Neuronal stem cell (in vitro differentiated cells): ENCODE measurements at regions not wholly inside any gene's neighbourhood (a gene's known extent, or its start where the extent isn't known, plus 50 kb on each side); places are given as distances from the start of the nearest gene placed in this dataset.

Experiments
- DNase-seq: peaks from one replicate; pipeline ENCODE4 v3.0.0-alpha.2; 2013; ENCODE audit warnings: low spot score
- H2AFZ ChIP-seq: one replicate; pipeline ENCODE4 v1.6.1; 2013; ENCODE audit warnings: mild to moderate bottlenecking, low read length, inconsistent platforms
- H2AK5ac ChIP-seq: 2 replicates; pipeline ENCODE4 v1.6.1; 2013; ENCODE audit warnings: low read depth, mild to moderate bottlenecking, inconsistent platforms, low read length, moderate library complexity, mixed read lengths
- H2BK120ac ChIP-seq: 2 replicates; pipeline ENCODE4 v1.6.1; 2013; ENCODE audit warnings: low read depth, mild to moderate bottlenecking, inconsistent platforms, low read length, moderate library complexity, mixed read lengths
- H2BK12ac ChIP-seq: one replicate; pipeline ENCODE4 v1.6.1; 2013; ENCODE audit warnings: low read length, inconsistent platforms
- H2BK15ac ChIP-seq: 2 replicates; pipeline ENCODE4 v1.6.1; 2013; ENCODE audit warnings: mild to moderate bottlenecking, low read length, inconsistent platforms, mixed read lengths
- H2BK5ac ChIP-seq: one replicate; pipeline ENCODE4 v1.6.1; 2013; ENCODE audit warnings: inconsistent platforms, mild to moderate bottlenecking, low read length, moderate library complexity
- H3K14ac ChIP-seq: one replicate; pipeline ENCODE4 v1.6.1; 2013; ENCODE audit warnings: low read length, inconsistent platforms
- H3K18ac ChIP-seq: 2 replicates; pipeline ENCODE4 v1.6.1; 2013; ENCODE audit warnings: low read length, inconsistent platforms
- H3K23ac ChIP-seq: 2 replicates; pipeline ENCODE4 v1.6.1; 2013; ENCODE audit warnings: low read depth, mild to moderate bottlenecking, mixed read lengths, low read length, inconsistent platforms; ENCODE audit not compliant: poor library complexity
- H3K27ac ChIP-seq: replicated peaks from 3 replicates; pipeline ENCODE4 v1.5.1; 2013; ENCODE audit warnings: low read length, inconsistent platforms
- H3K27me3 ChIP-seq, 3 experiments: 2 replicates each; pipeline ENCODE4 v1.6.1; 2013; ENCODE audit warnings: low read length in 3 of 3, mild to moderate bottlenecking in 2 of 3, inconsistent platforms in 1 of 3, low read depth in 1 of 3, mixed read lengths in 1 of 3, moderate library complexity in 1 of 3; ENCODE audit not compliant: control insufficient read depth in 3 of 3, insufficient read depth in 3 of 3
- H3K36me3 ChIP-seq, 2 donors: replicated peaks in 1 of 2; 2 replicates each; pipeline ENCODE4 v1.6.1; 2013; ENCODE audit warnings: low read length in 2 of 2; ENCODE audit not compliant: control insufficient read depth in 2 of 2, insufficient read depth in 2 of 2
- H3K4ac ChIP-seq: 2 replicates; pipeline ENCODE4 v1.6.1; 2013; ENCODE audit warnings: inconsistent platforms, mild to moderate bottlenecking, low read length, moderate library complexity
- H3K4me1 ChIP-seq, 2 donors: 1 replicate in 1 of 2; 2 replicates in 1 of 2; pipeline ENCODE4 v1.6.1; 2013; ENCODE audit warnings: low read length in 2 of 2, low read depth in 1 of 2; ENCODE audit not compliant: control insufficient read depth in 2 of 2, insufficient read depth in 1 of 2
- H3K4me2 ChIP-seq: one replicate; pipeline ENCODE4 v1.6.1; 2013; ENCODE audit warnings: mild to moderate bottlenecking, low read length, inconsistent platforms; ENCODE audit not compliant: insufficient read depth, poor library complexity, severe bottlenecking
- H3K4me3 ChIP-seq, 2 donors: 2 replicates each; pipeline ENCODE4 v1.5.1; 2013; ENCODE audit warnings: low read length in 2 of 2, mild to moderate bottlenecking in 2 of 2, inconsistent platforms in 1 of 2, moderate library complexity in 1 of 2
- H3K79me1 ChIP-seq: one replicate; pipeline ENCODE4 v1.6.1; 2013; ENCODE audit warnings: low read depth, mild to moderate bottlenecking, inconsistent platforms, low read length, moderate library complexity
- H3K9ac ChIP-seq: one replicate; pipeline ENCODE4 v1.6.1; 2013; ENCODE audit warnings: mild to moderate bottlenecking, low read depth, low read length, inconsistent platforms; ENCODE audit not compliant: poor library complexity
- H3K9me3 ChIP-seq, 2 donors: replicated peaks in 1 of 2; 2 replicates each; pipeline versions ENCODE3 to v1.6.1; 2013; ENCODE audit warnings: low read length in 2 of 2, mild to moderate bottlenecking in 2 of 2, inconsistent platforms in 1 of 2, low read depth in 1 of 2, mixed read lengths in 1 of 2, moderate library complexity in 1 of 2; ENCODE audit not compliant: control insufficient read depth in 2 of 2, insufficient read depth in 1 of 2
- H4K8ac ChIP-seq: one replicate; pipeline ENCODE4 v1.6.1; 2013; ENCODE audit warnings: low read depth, mild to moderate bottlenecking, inconsistent platforms, low read length, moderate library complexity
- H4K91ac ChIP-seq: one replicate; pipeline ENCODE4 v1.6.1; 2013; ENCODE audit warnings: low read length, low read depth, mild to moderate bottlenecking, inconsistent platforms; ENCODE audit not compliant: poor library complexity
- WGBS, 2 donors: extraction: QIAGEN DNeasy Blood & Tissue Kit; methylation state at CpG; one replicate each; pipeline ENCODE4 v1.1.7; 2013; ENCODE audit warnings: missing lambda C conversion rate in 2 of 2, mixed read lengths in 1 of 2; ENCODE audit not compliant: insufficient read length in 2 of 2, insufficient replicate concordance in 1 of 2; ENCODE audit errors: extremely low coverage in 2 of 2; 5-methylcytosine and 5-hydroxymethylcytosine counted together

GRCh38 chr1:2970311-2971071 lies 50.8 kb upstream of the ACTRT2 start:
- peak overlapping the region; percentile 77 for H2AK5ac ChIP-seq
- no peak overlapping the region for H3K4ac ChIP-seq
- DNase-seq, result no peak
- no peak overlapping the region for H2AFZ ChIP-seq
- H3K9me3 ChIP-seq, result peaks cover 0 to 3% of the 10 kb centered on the region in 2 donors
- no peak overlapping the region for H3K4me2 ChIP-seq
- no peak overlapping the region for H2BK12ac ChIP-seq
- peak overlapping the region; percentile 95 for H2BK5ac ChIP-seq
- H3K23ac ChIP-seq, result peak overlapping the region; percentile 69
- H4K91ac ChIP-seq, result no peak overlapping the region
- peak overlapping the region; percentile 57 for H3K18ac ChIP-seq
- no peak overlapping the region for H4K8ac ChIP-seq
- H3K4me1 ChIP-seq, result peaks cover 0 to 6% of the 10 kb centered on the region in 2 donors
- H2BK15ac ChIP-seq, result peak overlapping the region; percentile 67
- no peak overlapping the region for H3K4me3 ChIP-seq
- no peak overlapping the region for H3K9ac ChIP-seq
- H3K36me3 ChIP-seq, result no peaks in the 10 kb centered on the region
- no peak overlapping the region for H3K27ac ChIP-seq
- no peak overlapping the region for H2BK120ac ChIP-seq
- H3K27me3 ChIP-seq, result peaks cover 0 to 25% (median 0%) of the 10 kb centered on the region in 3 experiments
- peak overlapping the region; percentile 2 for H3K14ac ChIP-seq
- WGBS, 2 donors, result no CpG with 5 or more reads among the region's 23 CpGs
- H3K79me1 ChIP-seq, result no peaks in the 10 kb centered on the region

GRCh38 chr1:2971101-2971501 lies 50.2 kb upstream of the ACTRT2 start:
- H3K4me2 ChIP-seq, result no peak overlapping the region
- no peak overlapping the region for H3K4ac ChIP-seq
- peak overlapping the region; percentile 1 for H3K18ac ChIP-seq
- H2BK5ac ChIP-seq, result peak overlapping the region; percentile 95
- H3K27me3 ChIP-seq, result peaks cover 0 to 25% (median 0%) of the 10 kb centered on the region in 3 experiments
- DNase-seq, result no peak
- peak overlapping the region; percentile 66 for H2AK5ac ChIP-seq
- H3K79me1 ChIP-seq, result no peaks in the 10 kb centered on the region
- H3K23ac ChIP-seq, result peak overlapping the region; percentile 3
- H2BK15ac ChIP-seq, result peak overlapping the region; percentile 67
- H3K9me3 ChIP-seq, result peaks cover 0 to 3% of the 10 kb centered on the region in 2 donors
- WGBS, 2 donors, result no CpG with 5 or more reads among the region's 9 CpGs
- H3K14ac ChIP-seq, result peak overlapping the region; percentile 2
- H3K4me1 ChIP-seq, result peaks cover 0 to 6% of the 10 kb centered on the region in 2 donors
- peak overlapping the region; percentile 30 for H3K9ac ChIP-seq
- no peak overlapping the region for H2BK120ac ChIP-seq
- no peak overlapping the region for H3K27ac ChIP-seq
- H2AFZ ChIP-seq, result no peak overlapping the region
- H4K91ac ChIP-seq, result no peak overlapping the region
- H4K8ac ChIP-seq, result no peak overlapping the region
- peak overlapping the region; percentile 88 for H2BK12ac ChIP-seq
- no peak overlapping the region for H3K4me3 ChIP-seq
- no peaks in the 10 kb centered on the region for H3K36me3 ChIP-seq
